GM19372 (cell line): ENCODE measurements at regions not wholly inside any gene's neighbourhood (a gene's known extent, or its start where the extent isn't known, plus 50 kb on each side); places are given as distances from the start of the nearest gene placed in this dataset.

ENCODE experiments used
- ATAC-seq: cut with Tn5 transposase; IDR thresholded peaks from one replicate; pipeline ENCODE4 v1.9.1; 2021; ENCODE audit warnings: mild to moderate bottlenecking, low read depth, moderate library complexity; ENCODE audit not compliant: unreplicated experiment

GRCh38 chr13:47216176-47216822 lies 319.4 kb upstream of the HTR2A start:
- ATAC-seq, result no peak

GRCh38 chr13:47215736-47216135 lies 318.9 kb upstream of the HTR2A start:
- no peak for ATAC-seq

- no peak for ATAC-seq
Observed at GRCh38 chr13:47213047-47213446, 316.2 kb upstream of the HTR2A start.

GRCh38 chr13:47211106-47211505 lies 314.3 kb upstream of the HTR2A start:
- ATAC-seq, result no peak

GRCh38 chr13:47206111-47206510 lies 309.3 kb upstream of the HTR2A start:
- ATAC-seq, result no peak

- ATAC-seq, result no peak
Observed at GRCh38 chr13:47190696-47191305, 293.9 kb upstream of the HTR2A start.

- no peak for ATAC-seq
Observed at GRCh38 chr13:47188802-47189201, 291.9 kb upstream of the HTR2A start.

GRCh38 chr13:47186471-47186870 lies 289.6 kb upstream of the HTR2A start:
- ATAC-seq, result no peak

- no peak for ATAC-seq
Observed at GRCh38 chr13:47184321-47184720, 287.5 kb upstream of the HTR2A start.

- no peak for ATAC-seq
Observed at GRCh38 chr13:47179321-47179720, 282.5 kb upstream of the HTR2A start.

GRCh38 chr13:47178090-47178950 lies 281.5 kb upstream of the HTR2A start:
- ATAC-seq, result no peak

GRCh38 chr13:47175172-47175866 lies 278.5 kb upstream of the HTR2A start:
- no peak for ATAC-seq

GRCh38 chr13:47170971-47171370 lies 274.1 kb upstream of the HTR2A start:
- ATAC-seq, result no peak

GRCh38 chr13:47168618-47169017 lies 271.8 kb upstream of the HTR2A start:
- no peak for ATAC-seq

- no peak for ATAC-seq
Observed at GRCh38 chr13:47168066-47168465, 271.2 kb upstream of the HTR2A start.

GRCh38 chr13:47166336-47166735 lies 269.5 kb upstream of the HTR2A start:
- ATAC-seq, result no peak

GRCh38 chr13:47159853-47160550 lies 263.1 kb upstream of the HTR2A start:
- ATAC-seq, result no peak

- ATAC-seq, result no peak
Observed at GRCh38 chr13:47158593-47158992, 261.7 kb upstream of the HTR2A start.

GRCh38 chr13:47148543-47148942 lies 251.7 kb upstream of the HTR2A start:
- no peak for ATAC-seq

- ATAC-seq, result no peak
Observed at GRCh38 chr13:47147812-47148119, 250.9 kb upstream of the HTR2A start.
